Testis (tissue), 2 donors: ENCODE measurements at regions not wholly inside any gene's neighbourhood (a gene's known extent, or its start where the extent isn't known, plus 50 kb on each side); places are given as distances from the start of the nearest gene placed in this dataset.

Experiments
- POLR2A ChIP-seq: fragments of 450-650 bp; IDR thresholded peaks from one replicate; pipeline ENCODE4 v1.6.1; 2017; ENCODE audit warnings: antibody characterized with exemption, mild to moderate bottlenecking, moderate library complexity
- TF ChIP-seq, protein P1 (sequence below), 3 experiments: fragments of 450-650 bp in 2 of 3; fragments of 200-600 bp in 1 of 3; sonication (generic) in 1 of 3; IDR thresholded peaks; one replicate each; pipeline ENCODE4 v1.5.1; 2016 to 2019; ENCODE audit warnings: antibody characterized with exemption in 3 of 3, mild to moderate bottlenecking in 2 of 3, moderate library complexity in 1 of 3

DNA sequence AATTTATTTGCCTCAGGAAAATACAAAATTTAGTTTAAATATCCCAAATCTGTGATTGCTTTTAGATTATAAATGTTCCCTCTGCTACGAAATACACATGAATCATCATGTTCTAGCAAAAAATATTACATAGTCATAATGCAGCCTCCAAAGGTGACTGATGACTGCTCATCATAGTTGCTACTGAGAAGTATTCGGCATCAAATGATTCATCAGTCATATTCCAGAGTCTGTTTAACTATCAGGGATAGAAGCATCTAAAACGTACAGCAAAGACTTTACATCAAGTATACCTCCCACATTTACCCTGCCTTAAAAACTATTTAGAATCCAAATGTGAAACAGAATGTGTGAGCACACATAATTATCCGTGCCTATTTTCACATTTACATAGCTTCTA is 626.0 kb downstream of the CDH26 start:
- TF ChIP-seq POLR2A, result no peak
- TF ChIP-seq, protein P1, sequence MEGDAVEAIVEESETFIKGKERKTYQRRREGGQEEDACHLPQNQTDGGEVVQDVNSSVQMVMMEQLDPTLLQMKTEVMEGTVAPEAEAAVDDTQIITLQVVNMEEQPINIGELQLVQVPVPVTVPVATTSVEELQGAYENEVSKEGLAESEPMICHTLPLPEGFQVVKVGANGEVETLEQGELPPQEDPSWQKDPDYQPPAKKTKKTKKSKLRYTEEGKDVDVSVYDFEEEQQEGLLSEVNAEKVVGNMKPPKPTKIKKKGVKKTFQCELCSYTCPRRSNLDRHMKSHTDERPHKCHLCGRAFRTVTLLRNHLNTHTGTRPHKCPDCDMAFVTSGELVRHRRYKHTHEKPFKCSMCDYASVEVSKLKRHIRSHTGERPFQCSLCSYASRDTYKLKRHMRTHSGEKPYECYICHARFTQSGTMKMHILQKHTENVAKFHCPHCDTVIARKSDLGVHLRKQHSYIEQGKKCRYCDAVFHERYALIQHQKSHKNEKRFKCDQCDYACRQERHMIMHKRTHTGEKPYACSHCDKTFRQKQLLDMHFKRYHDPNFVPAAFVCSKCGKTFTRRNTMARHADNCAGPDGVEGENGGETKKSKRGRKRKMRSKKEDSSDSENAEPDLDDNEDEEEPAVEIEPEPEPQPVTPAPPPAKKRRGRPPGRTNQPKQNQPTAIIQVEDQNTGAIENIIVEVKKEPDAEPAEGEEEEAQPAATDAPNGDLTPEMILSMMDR (IDR thresholded peaks at IDR 0.05), result no peak
